Right atrium auricular region (tissue), 2 donors: ENCODE measurements at regions not wholly inside any gene's neighbourhood (a gene's known extent, or its start where the extent isn't known, plus 50 kb on each side); places are given as distances from the start of the nearest gene placed in this dataset.

Experiments used
- DNase-seq: peaks from one replicate; pipeline ENCODE4 v3.0.0-alpha.2; 2019; ENCODE audit warnings: low spot score
- H3K27ac ChIP-seq, 2 donors: fragments of 200-600 bp; sonication (generic); 1 replicate in 1 of 2; 2 replicates in 1 of 2; pipeline ENCODE4 v1.5.1; 2016 to 2019
- H3K27me3 ChIP-seq, 2 donors: fragments of 200-600 bp; sonication (generic); one replicate each; pipeline versions ENCODE4 v1.5.1 to v1.6.0; 2017 to 2019
- H3K36me3 ChIP-seq: fragments of 200-600 bp; sonication (generic); one replicate; pipeline ENCODE4 v1.5.1; 2016
- H3K4me1 ChIP-seq, 2 donors: fragments of 200-600 bp; sonication (generic); one replicate each; pipeline versions ENCODE4 v1.5.1 to v1.6.0; 2017 to 2019
- H3K4me3 ChIP-seq, 2 donors: fragments of 200-600 bp; sonication (generic); 1 replicate in 1 of 2; 2 replicates in 1 of 2; pipeline ENCODE4 v1.5.1; 2017 to 2019; ENCODE audit warnings: mild to moderate bottlenecking in 1 of 2, moderate library complexity in 1 of 2
- H3K9me3 ChIP-seq, 2 donors: fragments of 200-600 bp; sonication (generic); one replicate each; pipeline ENCODE4 v1.5.1; 2019
- CTCF ChIP-seq, 2 donors: fragments of 200-600 bp; sonication (generic); IDR thresholded peaks; one replicate each; pipeline ENCODE4 v1.5.1; 2019; ENCODE audit warnings: antibody characterized with exemption in 2 of 2

- Histone ChIP-seq H3K4me3 (no peak overlapping the region), H3K4me1 (no peaks in the 10 kb centered on the region), H3K9me3 (no peaks in the 10 kb centered on the region), H3K36me3 (no peaks in the 10 kb centered on the region), H3K27ac (no peak overlapping the region), H3K27me3 (no peaks in the 10 kb centered on the region)
- TF ChIP-seq CTCF (IDR thresholded peaks at IDR 0.05): no peak
- DNase-seq: no peak
Observed at GRCh38 chr3:18868911-18869689, 279.2 kb upstream of the KCNH8 start.

GRCh38 chr3:18866899-18867298, 281.4 kb upstream of the KCNH8 start:
- H3K9me3 ChIP-seq: no peaks in the 10 kb centered on the region
- TF ChIP-seq CTCF (IDR thresholded peaks at IDR 0.05): no peak
- no peak overlapping the region for H3K27ac ChIP-seq
- DNase-seq: no peak
- H3K36me3 ChIP-seq: no peaks in the 10 kb centered on the region
- no peaks in the 10 kb centered on the region for H3K27me3 ChIP-seq
- H3K4me3 ChIP-seq: no peak overlapping the region
- no peaks in the 10 kb centered on the region for H3K4me1 ChIP-seq

GRCh38 chr3:18864933-18865731, 283.2 kb upstream of the KCNH8 start:
- TF ChIP-seq CTCF (IDR thresholded peaks at IDR 0.05): no peak
- DNase-seq: no peak
- no peaks in the 10 kb centered on the region for H3K36me3 ChIP-seq
- no peak overlapping the region for H3K4me3 ChIP-seq
- H3K27ac ChIP-seq: no peak overlapping the region
- H3K9me3 ChIP-seq: no peaks in the 10 kb centered on the region
- H3K27me3 ChIP-seq: no peaks in the 10 kb centered on the region
- no peaks in the 10 kb centered on the region for H3K4me1 ChIP-seq

- no peak for DNase-seq
- TF ChIP-seq CTCF (IDR thresholded peaks at IDR 0.05): no peak
Observed at GRCh38 chr3:18862077-18862476, 286.2 kb upstream of the KCNH8 start.

GRCh38 chr3:18861137-18861536, 287.2 kb upstream of the KCNH8 start:
- DNase-seq: no peak
- H3K27me3 ChIP-seq: no peaks in the 10 kb centered on the region
- H3K9me3 ChIP-seq: no peaks in the 10 kb centered on the region
- H3K4me3 ChIP-seq: no peak overlapping the region
- no peak overlapping the region for H3K27ac ChIP-seq
- TF ChIP-seq CTCF (IDR thresholded peaks at IDR 0.05): no peak
- no peaks in the 10 kb centered on the region for H3K4me1 ChIP-seq
- no peaks in the 10 kb centered on the region for H3K36me3 ChIP-seq

More at GRCh38 chr3:18862077-18862476, 286.2 kb upstream of the KCNH8 start:
- Histone ChIP-seq H3K36me3 (no peaks in the 10 kb centered on the region), H3K9me3 (no peaks in the 10 kb centered on the region), H3K27me3 (no peaks in the 10 kb centered on the region), H3K4me3 (no peak overlapping the region), H3K27ac (no peak overlapping the region), H3K4me1 (no peaks in the 10 kb centered on the region)
